Fibroblast of skin of left quadriceps (primary cell): ENCODE measurements at regions not wholly inside any gene's neighbourhood (a gene's known extent, or its start where the extent isn't known, plus 50 kb on each side); places are given as distances from the start of the nearest gene placed in this dataset.
"Not testable (repeated sequence)": the region's sequence is repeated elsewhere in the genome, so short reads cannot be mapped to it uniquely, and the experiment has no call there.

Source experiments
- DNase-seq, 2 experiments: peaks; one replicate each; pipeline ENCODE4 v3.0.0-alpha.2; 2013; ENCODE audit warnings: low read depth in 2 of 2

- no peak for DNase-seq
These were observed 128.0 kb upstream of the ANO1 start for GRCh38 chr11:69950120-69950519.

- DNase-seq, result no peak
These were observed 127.5 kb upstream of the ANO1 start for GRCh38 chr11:69950621-69951020.

- DNase-seq, result no peak
These were observed 126.3 kb upstream of the ANO1 start for GRCh38 chr11:69951821-69952220.

GRCh38 chr11:69952229-69952975 lies 125.7 kb upstream of the ANO1 start:
- DNase-seq, result not testable (repeated sequence)

DNA sequence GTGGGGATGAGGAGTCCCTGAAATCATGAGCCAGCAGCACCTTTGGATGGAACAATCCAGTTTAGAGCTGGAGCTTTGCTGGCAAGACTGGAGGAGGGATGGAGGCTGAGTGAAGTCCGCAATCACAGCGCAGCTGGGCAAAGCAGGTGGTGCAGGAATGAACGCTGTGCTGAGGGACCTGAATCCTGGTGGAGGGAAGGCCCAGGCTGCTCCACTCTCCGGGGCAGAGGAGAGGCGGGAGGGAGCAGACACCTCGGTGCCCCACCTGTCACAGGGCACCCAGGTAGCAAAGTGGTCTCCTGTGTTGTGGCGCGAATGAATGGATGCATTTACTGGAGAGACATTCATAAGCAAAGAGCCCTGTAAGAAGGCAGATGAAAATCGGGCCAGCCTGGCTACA lies 124.8 kb upstream of the ANO1 start:
- no peak for DNase-seq

- DNase-seq, result no peak
These were observed 123.4 kb upstream of the ANO1 start for GRCh38 chr11:69954756-69955155.

GRCh38 chr11:69956669-69957190 lies 121.4 kb upstream of the ANO1 start:
- DNase-seq, result no peak

- no peak for DNase-seq
These were observed 120.3 kb upstream of the ANO1 start for GRCh38 chr11:69957849-69958248.

- no peak for DNase-seq
These were observed 119.8 kb upstream of the ANO1 start for GRCh38 chr11:69958308-69958707.

- DNase-seq, result no peak
These were observed 118.7 kb upstream of the ANO1 start for GRCh38 chr11:69959461-69959860.

DNA sequence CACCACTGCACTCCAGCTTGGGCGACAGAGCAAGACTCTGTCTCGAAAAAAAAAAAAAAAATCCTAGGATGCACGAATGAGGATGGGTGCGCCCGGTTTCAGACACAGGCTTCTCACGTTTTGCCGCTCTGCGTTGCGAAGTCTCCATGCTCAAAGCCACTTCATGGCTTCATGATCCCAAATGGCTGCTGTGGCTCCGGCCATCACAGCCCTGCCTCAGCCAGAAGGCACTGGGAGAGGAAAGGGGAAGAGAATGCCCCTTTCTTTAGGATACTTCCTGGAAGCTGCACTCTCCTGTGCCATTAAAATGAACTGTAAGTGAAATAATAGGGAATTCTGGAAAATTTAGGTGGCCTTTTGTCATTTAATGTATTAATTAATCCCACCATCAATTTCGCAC lies 116.4 kb upstream of the ANO1 start:
- DNase-seq, result no peak

DNA sequence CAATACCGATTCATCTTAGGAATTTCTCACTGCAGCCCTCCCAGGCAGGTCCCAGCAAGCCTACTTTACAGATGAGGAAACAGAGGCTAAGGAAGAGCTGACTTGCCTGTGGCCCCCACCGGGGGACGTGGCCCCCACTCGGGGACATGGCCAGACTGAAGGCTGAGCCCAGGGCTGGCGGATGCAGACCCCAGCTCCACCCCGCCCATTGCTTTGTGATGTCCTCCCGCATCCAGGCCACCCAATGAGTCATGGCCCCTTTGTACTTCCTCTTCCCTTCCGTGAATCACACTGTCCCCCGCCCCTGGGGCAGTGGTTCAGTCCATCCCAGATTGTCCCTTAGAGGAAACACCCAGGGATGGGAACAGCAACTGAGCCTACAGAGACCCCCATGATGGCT lies 116.0 kb upstream of the ANO1 start:
- DNase-seq, result no peak

GRCh38 chr11:69963533-69964246 lies 114.4 kb upstream of the ANO1 start:
- DNase-seq, result no peak

DNA sequence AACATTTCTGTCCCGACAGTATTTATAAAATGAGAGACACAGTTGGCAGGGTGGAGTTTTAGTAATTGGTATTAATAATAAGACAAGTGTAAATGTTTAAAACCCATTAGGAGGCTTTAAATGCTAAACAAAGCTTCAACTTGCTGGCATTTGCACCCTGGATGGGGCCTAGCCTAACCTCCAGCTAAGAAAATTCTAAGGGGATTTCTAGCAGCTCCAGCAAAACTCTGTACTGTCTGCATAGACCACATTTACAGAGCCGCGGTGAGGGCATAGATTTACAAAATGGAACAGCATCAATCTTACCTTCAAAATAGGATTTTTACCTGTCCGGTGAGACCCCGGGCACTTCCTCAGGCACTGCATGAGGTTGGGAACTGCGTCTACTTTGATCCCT lies 113.9 kb upstream of the ANO1 start:
- no peak for DNase-seq

DNA sequence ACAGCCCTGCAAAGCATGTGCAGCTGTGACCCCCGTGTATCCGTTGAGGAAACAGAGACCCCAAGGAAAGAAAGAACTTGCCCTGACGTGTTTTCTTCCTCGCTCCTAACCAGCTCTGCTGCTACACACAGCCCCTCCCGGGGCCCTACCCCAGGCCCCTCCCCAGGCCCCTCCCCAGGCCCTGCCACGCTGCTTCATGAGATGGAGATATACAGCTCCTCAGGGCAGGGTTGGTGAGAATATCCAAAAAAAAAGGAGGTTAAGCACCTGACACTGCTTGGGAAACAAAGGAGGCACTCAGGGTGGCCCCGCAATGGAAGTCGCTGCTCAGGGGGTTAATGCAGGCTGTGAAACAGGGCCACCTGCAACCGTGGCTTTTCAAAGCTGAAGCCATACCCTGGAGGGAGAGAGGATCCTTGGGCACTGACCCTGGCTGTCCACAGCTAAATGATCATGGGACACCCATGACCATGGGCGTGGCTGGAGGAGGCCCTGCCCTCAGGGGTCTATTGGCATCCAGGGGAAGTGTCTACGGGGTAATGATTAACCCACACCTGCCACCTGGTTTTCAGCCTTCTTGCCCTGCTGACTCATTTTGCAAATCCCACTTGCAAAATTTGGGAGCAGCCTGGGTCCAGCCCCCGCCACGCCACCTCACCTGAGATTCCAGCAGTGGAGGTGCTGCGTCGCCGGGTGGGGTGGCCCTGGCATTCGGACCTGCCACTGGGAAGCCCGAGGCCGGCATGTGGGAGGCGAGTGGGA lies 112.1 kb upstream of the ANO1 start:
- no peak for DNase-seq

DNA sequence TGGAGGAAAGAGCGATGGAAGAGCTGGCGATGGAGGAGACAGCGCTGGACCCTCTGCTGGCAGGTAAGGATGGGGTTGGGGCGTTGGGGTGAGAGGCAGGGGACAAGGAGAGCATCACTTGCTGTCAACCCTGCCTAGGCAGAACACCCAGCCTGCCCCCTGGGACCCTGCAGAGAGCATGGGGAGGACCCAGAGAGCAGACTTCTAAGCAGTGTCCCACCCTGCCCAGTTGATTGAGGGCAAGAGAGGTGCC lies 111.6 kb upstream of the ANO1 start:
- no peak for DNase-seq

GRCh38 chr11:69966910-69967483 lies 111.1 kb upstream of the ANO1 start:
- DNase-seq, result no peak

- DNase-seq, result no peak
These were observed 110.6 kb upstream of the ANO1 start for GRCh38 chr11:69967484-69967883.

- DNase-seq, result no peak
These were observed 109.4 kb upstream of the ANO1 start for GRCh38 chr11:69968396-69969347.

- DNase-seq, result no peak
These were observed 108.0 kb upstream of the ANO1 start for GRCh38 chr11:69969890-69970784.
